ENCODE measurements at regions not wholly inside any gene's neighbourhood (a gene's known extent, or its start where the extent isn't known, plus 50 kb on each side); places are given as distances from the start of the nearest gene placed in this dataset.

DNA sequence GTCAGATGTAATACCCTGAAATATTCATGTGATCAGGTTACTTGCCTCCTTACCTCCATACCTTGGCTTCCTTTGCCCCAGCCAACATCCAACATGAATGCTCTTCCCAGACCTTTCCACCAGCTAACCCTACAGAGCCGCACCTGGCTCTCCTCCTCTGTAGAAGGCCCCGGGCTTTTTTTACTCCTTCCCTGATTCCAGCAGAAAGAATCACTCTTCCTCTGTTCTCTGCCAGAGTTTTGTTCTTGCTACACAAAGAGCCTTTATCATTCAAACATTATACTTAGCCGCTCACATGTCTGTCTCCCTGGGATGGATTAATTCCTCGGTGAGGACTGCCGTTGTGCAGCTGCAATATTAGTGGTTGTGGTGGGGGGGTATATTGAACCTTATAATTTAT, 116.8 kb upstream of the GRAMD1B start:
- Histone ChIP-seq H3K9me3 (no peaks in the 10 kb centered on the region), H3K4me1 (peaks cover 16 to 29% of the 10 kb centered on the region in 2 donors), H3K4me3 (no peak overlapping the region), H3K36me3 (no peaks in the 10 kb centered on the region), H3K27ac (peak overlapping the region in 1 of 4 donors; percentile 87), H3K27me3 (no peaks in the 10 kb centered on the region)
- TF ChIP-seq CTCF (IDR thresholded peaks at IDR 0.05 in 4 of 5, conservative IDR thresholded peaks at IDR 0.05 in 1 of 5) = no peak
- TF ChIP-seq POLR2A (IDR thresholded peaks at IDR 0.05) = no peak
- intact Hi-C loops (cut with DNase I; ENCODE audit: low total_unique reads) (no loop called here), in situ Hi-C loops (cut with MboI; ENCODE audit: low sequenced_read_pairs in 4 of 4) (no loop called here)
- DNase-seq = no peak
- ATAC-seq = no peak

GRCh38 chr11:123308077-123308476, 113.0 kb upstream of the CLMP start:
- Histone ChIP-seq H3K9me3 (no peaks in the 10 kb centered on the region), H3K27ac (peak overlapping the region; percentile 50 to 80 (median 64)), H3K27me3 (no peaks in the 10 kb centered on the region), H3K4me1 (peaks cover 14 to 19% of the 10 kb centered on the region in 2 donors), H3K36me3 (no peaks in the 10 kb centered on the region), H3K4me3 (no peak overlapping the region)
- TF ChIP-seq POLR2A (IDR thresholded peaks at IDR 0.05) (no peak), CTCF (IDR thresholded peaks at IDR 0.05 in 4 of 5, conservative IDR thresholded peaks at IDR 0.05 in 1 of 5) (no peak)
- intact Hi-C loops (cut with DNase I; ENCODE audit: low total_unique reads) (no loop called here), in situ Hi-C loops (cut with MboI; ENCODE audit: low sequenced_read_pairs in 4 of 4) (loop anchor here (5.0 to 10.0 kb wide), 3 partner anchors 47 to 167 kb away; no protein-coding TSS in a partner anchor)
- ATAC-seq (peak; percentile 79 to 95), DNase-seq (no peak)

DNA sequence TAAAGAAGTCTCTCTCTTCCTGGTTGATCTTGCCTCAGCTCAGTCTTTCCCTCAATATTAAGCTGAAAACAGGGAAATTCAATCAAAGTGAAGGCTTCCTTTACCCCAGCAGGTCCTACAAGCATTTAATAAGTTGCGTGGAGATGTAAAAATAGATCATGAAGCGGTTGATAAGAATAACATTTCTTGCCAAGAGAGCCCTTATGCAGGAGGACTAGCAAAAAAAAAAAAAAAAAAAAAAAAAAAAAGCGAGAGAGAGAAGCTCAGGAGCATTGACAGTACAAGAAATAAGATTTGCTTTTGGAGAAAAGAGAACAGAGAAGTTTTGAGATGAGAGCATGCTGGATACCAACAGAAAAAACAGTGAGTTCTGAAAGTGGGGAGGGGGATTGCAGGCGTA, 112.2 kb upstream of the CLMP start:
- Histone ChIP-seq H3K36me3 (no peaks in the 10 kb centered on the region), H3K27me3 (no peaks in the 10 kb centered on the region), H3K4me1 (peaks cover 14 to 22% of the 10 kb centered on the region in 2 donors), H3K4me3 (no peak overlapping the region), H3K27ac (peak overlapping the region in 3 of 4 donors; percentile 53 to 80 (median 75)), H3K9me3 (no peaks in the 10 kb centered on the region)
- TF ChIP-seq POLR2A (IDR thresholded peaks at IDR 0.05) = no peak
- no peak for TF ChIP-seq CTCF (IDR thresholded peaks at IDR 0.05 in 4 of 5, conservative IDR thresholded peaks at IDR 0.05 in 1 of 5)
- ATAC-seq = peak in 1 of 2 donors; percentile 57
- in situ Hi-C loops (cut with MboI; ENCODE audit: low sequenced_read_pairs in 4 of 4) (loop anchor here (5.0 to 10.0 kb wide), 3 partner anchors 48 to 168 kb away; no protein-coding TSS in a partner anchor), intact Hi-C loops (cut with DNase I; ENCODE audit: low total_unique reads) (no loop called here)
- no peak for DNase-seq

DNA sequence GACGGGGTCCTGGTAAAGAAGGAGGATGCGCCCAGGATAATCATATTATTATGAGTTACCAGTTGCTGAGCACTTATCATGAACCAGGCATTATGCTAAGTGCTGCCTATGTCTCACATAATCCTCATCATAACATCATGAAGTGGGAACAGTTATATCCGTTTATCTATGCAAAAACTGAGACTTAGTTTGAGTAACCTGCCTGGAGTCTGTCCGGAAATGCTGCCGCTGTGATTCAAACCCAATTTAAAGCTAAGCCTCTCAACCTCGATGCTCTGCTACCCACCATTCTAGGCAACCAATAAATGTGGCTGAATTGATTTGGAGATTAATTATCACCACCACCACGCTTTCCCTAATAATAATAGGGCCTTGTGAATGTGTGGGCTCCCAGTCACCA, 111.5 kb upstream of the CLMP start:
- no peaks in the 10 kb centered on the region for H3K36me3 ChIP-seq
- no peak for TF ChIP-seq POLR2A (IDR thresholded peaks at IDR 0.05)
- TF ChIP-seq CTCF (IDR thresholded peaks at IDR 0.05 in 4 of 5, conservative IDR thresholded peaks at IDR 0.05 in 1 of 5) = no peak
- H3K4me3 ChIP-seq = no peak overlapping the region
- intact Hi-C loops (cut with DNase I; ENCODE audit: low total_unique reads) = no loop called here
- DNase-seq (no peak), ATAC-seq (no peak)
- H3K4me1 ChIP-seq = peaks cover 14 to 25% of the 10 kb centered on the region in 2 donors
- no peaks in the 10 kb centered on the region for H3K9me3 ChIP-seq
- in situ Hi-C loops (cut with MboI; ENCODE audit: low sequenced_read_pairs in 4 of 4) = loop anchor here (5.0 to 10.0 kb wide), 3 partner anchors 48 to 168 kb away; no protein-coding TSS in a partner anchor
- H3K27me3 ChIP-seq = no peaks in the 10 kb centered on the region
- H3K27ac ChIP-seq = peak overlapping the region in 2 of 4 donors; percentile 75 to 80
